ENCODE measurements at regions not wholly inside any gene's neighbourhood (a gene's known extent, or its start where the extent isn't known, plus 50 kb on each side); places are given as distances from the start of the nearest gene placed in this dataset.

- TF ChIP-seq CTCF (IDR thresholded peaks at IDR 0.05) = no peak
- TF ChIP-seq POLR2A (IDR thresholded peaks at IDR 0.05) = no peak
Observed at GRCh38 chr1:34590211-34590623, 164.6 kb upstream of the GJB5 start.

Data from sigmoid colon (tissue), 3 donors.